Endodermal cell (in vitro differentiated cells): ENCODE measurements at regions not wholly inside any gene's neighbourhood (a gene's known extent, or its start where the extent isn't known, plus 50 kb on each side); places are given as distances from the start of the nearest gene placed in this dataset.

ENCODE experiments used
- DNase-seq: peaks from one replicate; pipeline ENCODE4 v3.0.0-alpha.2; 2017
- H3K27ac ChIP-seq: 2 replicates; pipeline ENCODE4 v1.5.1; 2013; ENCODE audit warnings: mild to moderate bottlenecking, low read depth, low read length, moderate library complexity
- H3K27me3 ChIP-seq: 2 replicates; pipeline ENCODE4 v1.6.1; 2013; ENCODE audit warnings: mild to moderate bottlenecking, low read length, moderate library complexity; ENCODE audit not compliant: insufficient read depth, control insufficient read depth, poor library complexity, severe bottlenecking
- H3K36me3 ChIP-seq: 2 replicates; pipeline ENCODE4 v1.7.0; 2013; ENCODE audit warnings: mild to moderate bottlenecking, low read length, moderate library complexity; ENCODE audit not compliant: control insufficient read depth, insufficient read depth
- H3K4me1 ChIP-seq: one replicate; pipeline ENCODE4 v1.7.0; 2013; ENCODE audit warnings: low read length; ENCODE audit not compliant: control insufficient read depth, insufficient read depth
- H3K4me3 ChIP-seq: 2 replicates; pipeline ENCODE4 v1.5.1; 2013; ENCODE audit warnings: mild to moderate bottlenecking, low read length, moderate library complexity
- H3K9ac ChIP-seq: 2 replicates; pipeline ENCODE4 v1.6.1; 2013; ENCODE audit warnings: mild to moderate bottlenecking, low read length, moderate library complexity; ENCODE audit not compliant: poor library complexity, severe bottlenecking; ENCODE audit errors: extremely low read depth
- H3K9me3 ChIP-seq: 2 replicates; pipeline ENCODE4 v1.6.1; 2013; ENCODE audit warnings: mild to moderate bottlenecking, low read length, moderate library complexity; ENCODE audit not compliant: control insufficient read depth
- H3K27ac Mint-ChIP-seq: 2 replicates; pipeline ENCODE4 v1.8.0; 2020; ENCODE audit warnings: mixed read lengths
- H3K27me3 Mint-ChIP-seq: 2 replicates; pipeline ENCODE4 v1.8.0; 2021; ENCODE audit warnings: mild to moderate bottlenecking, mixed read lengths; ENCODE audit not compliant: insufficient read depth
- H3K36me3 Mint-ChIP-seq: 2 replicates; pipeline ENCODE4 v1.8.0; 2020; ENCODE audit warnings: low read depth, mixed read lengths
- H3K4me1 Mint-ChIP-seq: 2 replicates; pipeline ENCODE4 v1.8.0; 2020; ENCODE audit warnings: mixed read lengths
- H3K4me3 Mint-ChIP-seq: 2 replicates; pipeline ENCODE4 v1.8.0; 2020; ENCODE audit warnings: mild to moderate bottlenecking, moderate library complexity, mixed read lengths
- H3K9me3 Mint-ChIP-seq: 2 replicates; pipeline ENCODE4 v1.8.0; 2020; ENCODE audit warnings: mild to moderate bottlenecking, mixed read lengths
- CTCF ChIP-seq: fragments of 200-600 bp; sonication (generic); conservative IDR thresholded peaks from 2 replicates; pipeline ENCODE4 v1.5.0; 2021; ENCODE audit warnings: antibody characterized with exemption, mild to moderate bottlenecking
- WGBS, 2 experiments: methylation state at CpG; one replicate each; pipeline versions ENCODE4 v1.1.5 to v1.1.7; 2013; ENCODE audit warnings: missing lambda C conversion rate in 2 of 2, mixed read lengths in 1 of 2; ENCODE audit not compliant: insufficient coverage in 1 of 2, insufficient read length in 1 of 2; 5-methylcytosine and 5-hydroxymethylcytosine counted together

DNA sequence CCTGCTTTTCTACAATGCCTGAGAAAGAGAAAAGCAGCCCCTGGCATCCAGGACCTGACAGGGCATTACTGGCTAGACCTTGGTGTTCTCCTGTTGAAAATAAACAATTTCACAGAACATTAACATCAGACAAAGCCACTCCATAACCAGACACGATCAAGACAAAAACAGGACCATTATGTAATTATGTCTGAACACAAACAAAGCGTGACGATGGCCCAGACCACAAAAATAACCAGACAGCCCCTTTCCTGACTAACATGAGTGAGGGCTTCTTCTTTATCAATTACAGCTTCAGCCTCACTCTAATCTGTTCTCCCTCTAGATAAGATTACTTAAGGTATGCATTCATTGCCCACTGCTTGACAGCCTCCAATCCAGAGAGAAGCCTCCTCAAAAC lies 172.7 kb upstream of the LMCD1 start:
- WGBS, 2 experiments: 83% methylated on average over 3 of the region's 3 CpGs; no CpG with 5 or more reads in 1 of the 2 experiments
- Histone ChIP-seq H3K4me3 (no peak overlapping the region), H3K36me3 (no peaks in the 10 kb centered on the region), H3K9ac (no peak overlapping the region), H3K4me1 (peaks cover 20% of the 10 kb centered on the region), H3K27ac (no peak overlapping the region), H3K9me3 (peaks cover 4% of the 10 kb centered on the region), H3K27me3 (no peaks in the 10 kb centered on the region)
- no peak overlapping the region for H3K4me3 Mint-ChIP-seq
- no peak for TF ChIP-seq CTCF
- H3K27me3 Mint-ChIP-seq: no peaks in the 10 kb centered on the region
- peaks cover 31% of the 10 kb centered on the region for H3K4me1 Mint-ChIP-seq
- no peak for DNase-seq
- no peaks in the 10 kb centered on the region for H3K36me3 Mint-ChIP-seq
- peaks cover 14% of the 10 kb centered on the region for H3K9me3 Mint-ChIP-seq
- peak overlapping the region; percentile 37 for H3K27ac Mint-ChIP-seq

GRCh38 chr3:8329598-8329997 lies 172.0 kb upstream of the LMCD1 start:
- no peak overlapping the region for H3K4me3 Mint-ChIP-seq
- no peak for DNase-seq
- H3K27ac ChIP-seq: no peak overlapping the region
- peaks cover 31% of the 10 kb centered on the region for H3K4me1 Mint-ChIP-seq
- no peak overlapping the region for H3K27ac Mint-ChIP-seq
- H3K4me3 ChIP-seq: no peak overlapping the region
- H3K4me1 ChIP-seq: peaks cover 20% of the 10 kb centered on the region
- no peaks in the 10 kb centered on the region for H3K27me3 Mint-ChIP-seq
- no peaks in the 10 kb centered on the region for H3K36me3 ChIP-seq
- no peak overlapping the region for H3K9ac ChIP-seq
- no peak for TF ChIP-seq CTCF
- peaks cover 4% of the 10 kb centered on the region for H3K9me3 ChIP-seq
- no peaks in the 10 kb centered on the region for H3K36me3 Mint-ChIP-seq
- H3K9me3 Mint-ChIP-seq: peaks cover 14% of the 10 kb centered on the region
- H3K27me3 ChIP-seq: no peaks in the 10 kb centered on the region

DNA sequence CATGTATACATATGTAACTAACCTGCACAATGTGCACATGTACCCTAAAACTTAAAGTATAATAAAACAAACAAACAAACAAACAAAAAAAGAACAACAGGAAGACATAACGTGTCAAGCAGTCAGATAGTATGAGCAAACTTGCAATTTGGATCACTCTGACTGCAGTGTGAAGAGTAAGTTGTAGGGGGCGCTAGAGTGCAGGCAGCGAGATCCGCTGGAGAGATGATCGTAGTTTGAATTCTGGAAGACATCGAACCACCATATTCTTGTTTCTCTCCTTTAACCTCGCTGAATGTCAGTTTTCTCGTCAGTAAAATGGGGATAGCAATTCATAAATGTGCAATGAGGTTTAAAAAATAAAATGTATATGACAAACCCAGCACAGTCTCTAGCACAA lies 165.2 kb upstream of the LMCD1 start:
- WGBS, 2 experiments: 90 to 94% methylated on average over 7 to 8 of the region's 8 CpGs

More for the DNA sequence above, 165.2 kb upstream of the LMCD1 start:
- H3K4me3 Mint-ChIP-seq: no peak overlapping the region
- peak; percentile 76 for TF ChIP-seq CTCF
- H3K4me1 Mint-ChIP-seq: peaks cover 4% of the 10 kb centered on the region
- peaks cover 7% of the 10 kb centered on the region for H3K9me3 Mint-ChIP-seq
- Histone ChIP-seq H3K4me3 (no peak overlapping the region), H3K27ac (no peak overlapping the region), H3K9ac (no peak overlapping the region), H3K9me3 (no peaks in the 10 kb centered on the region), H3K36me3 (no peaks in the 10 kb centered on the region), H3K27me3 (no peaks in the 10 kb centered on the region), H3K4me1 (peaks cover 3% of the 10 kb centered on the region)
- H3K36me3 Mint-ChIP-seq: no peaks in the 10 kb centered on the region
- no peaks in the 10 kb centered on the region for H3K27me3 Mint-ChIP-seq
- peak; percentile 70 for DNase-seq
- H3K27ac Mint-ChIP-seq: no peak overlapping the region
